A549 (cell line): ENCODE measurements at regions not wholly inside any gene's neighbourhood (a gene's known extent, or its start where the extent isn't known, plus 50 kb on each side); places are given as distances from the start of the nearest gene placed in this dataset.

Experiments
- CEBPB ChIP-seq, 2 experiments: fragments of >200 bp in 1 of 2; sonication (Bioruptor Twin) in 1 of 2; formaldehyde crosslinking in 1 of 2; IDR thresholded peaks; 2 replicates each; pipeline ENCODE4 v1.6.1; 2012 to 2016
- FOSL2 ChIP-seq, 2 experiments: fragments of 450-650 bp in 1 of 2; fragments of >200 bp in 1 of 2; sonication (Bioruptor Twin) in 1 of 2; formaldehyde crosslinking; IDR thresholded peaks; 2 replicates each; pipeline versions ENCODE4 v1.5.0 to v1.6.1; 2016 to 2020; ENCODE audit warnings: mild to moderate bottlenecking in 1 of 2, moderate library complexity in 1 of 2
- JUN ChIP-seq, 2 experiments: fragments of >200 bp; sonication (Bioruptor Twin); formaldehyde crosslinking; IDR thresholded peaks; 2 replicates in 1 of 2; 3 replicates in 1 of 2; pipeline ENCODE4 v1.6.1; 2016 to 2017
- KDM1A ChIP-seq: fragments of 200-600 bp; sonication (generic); IDR thresholded peaks from 2 replicates; pipeline ENCODE4 v1.6.1; 2016; ENCODE audit warnings: low read depth, mild to moderate bottlenecking
- POLR2A ChIP-seq: IDR thresholded peaks from 2 replicates; pipeline ENCODE4 v1.6.1; 2012; ENCODE audit warnings: mild to moderate bottlenecking, low read length
- RFX5 ChIP-seq: fragments of 450-650 bp; IDR thresholded peaks from 2 replicates; pipeline ENCODE4 v1.7.1; 2014; ENCODE audit warnings: antibody characterized with exemption, mild to moderate bottlenecking, moderate library complexity
- TF ChIP-seq, protein P1 (sequence below): fragments of >200 bp; sonication (Bioruptor Twin); formaldehyde crosslinking; IDR thresholded peaks from 3 replicates; pipeline ENCODE4 v1.5.1; 2016

DNA sequence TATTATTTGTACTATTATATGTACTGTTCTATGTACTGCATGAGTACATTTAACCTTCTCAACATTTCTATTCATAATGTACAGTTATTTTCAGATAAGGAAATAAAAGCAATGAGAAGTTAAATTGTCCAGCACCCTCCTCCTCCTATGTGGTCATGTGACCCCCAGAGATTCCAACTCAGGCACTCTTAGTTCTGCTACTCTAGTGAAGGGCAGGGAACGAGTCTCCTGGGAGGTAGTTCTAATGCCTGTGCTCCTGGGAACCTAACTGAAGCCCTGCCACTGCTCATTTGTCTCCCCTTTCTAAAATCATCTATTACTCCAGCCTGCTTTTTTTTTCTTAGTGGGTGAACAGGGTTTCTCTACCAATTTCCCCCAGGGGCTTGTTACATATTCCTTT lies 105.9 kb upstream of the GPRIN3 start:
- TF ChIP-seq, protein P1, sequence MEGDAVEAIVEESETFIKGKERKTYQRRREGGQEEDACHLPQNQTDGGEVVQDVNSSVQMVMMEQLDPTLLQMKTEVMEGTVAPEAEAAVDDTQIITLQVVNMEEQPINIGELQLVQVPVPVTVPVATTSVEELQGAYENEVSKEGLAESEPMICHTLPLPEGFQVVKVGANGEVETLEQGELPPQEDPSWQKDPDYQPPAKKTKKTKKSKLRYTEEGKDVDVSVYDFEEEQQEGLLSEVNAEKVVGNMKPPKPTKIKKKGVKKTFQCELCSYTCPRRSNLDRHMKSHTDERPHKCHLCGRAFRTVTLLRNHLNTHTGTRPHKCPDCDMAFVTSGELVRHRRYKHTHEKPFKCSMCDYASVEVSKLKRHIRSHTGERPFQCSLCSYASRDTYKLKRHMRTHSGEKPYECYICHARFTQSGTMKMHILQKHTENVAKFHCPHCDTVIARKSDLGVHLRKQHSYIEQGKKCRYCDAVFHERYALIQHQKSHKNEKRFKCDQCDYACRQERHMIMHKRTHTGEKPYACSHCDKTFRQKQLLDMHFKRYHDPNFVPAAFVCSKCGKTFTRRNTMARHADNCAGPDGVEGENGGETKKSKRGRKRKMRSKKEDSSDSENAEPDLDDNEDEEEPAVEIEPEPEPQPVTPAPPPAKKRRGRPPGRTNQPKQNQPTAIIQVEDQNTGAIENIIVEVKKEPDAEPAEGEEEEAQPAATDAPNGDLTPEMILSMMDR = no peak
- TF ChIP-seq CEBPB (IDR thresholded peaks at IDR 0.05) = no peak
- TF ChIP-seq FOSL2 (IDR thresholded peaks at IDR 0.05) = no peak
- TF ChIP-seq FOSL2 (CRISPR knock-in tag; IDR thresholded peaks at IDR 0.05) = no peak
- TF ChIP-seq RFX5 = no peak
- TF ChIP-seq POLR2A = no peak
- TF ChIP-seq KDM1A = no peak
- TF ChIP-seq JUN (IDR thresholded peaks at IDR 0.05) = no peak
